Lower leg skin (tissue), 3 donors: ENCODE measurements at regions not wholly inside any gene's neighbourhood (a gene's known extent, or its start where the extent isn't known, plus 50 kb on each side); places are given as distances from the start of the nearest gene placed in this dataset.

Experiments used
- CTCF ChIP-seq, 3 donors: fragments of 450-650 bp; IDR thresholded peaks; one replicate each; pipeline ENCODE4 v1.5.1; 2016; ENCODE audit warnings: antibody characterized with exemption in 3 of 3, mild to moderate bottlenecking in 3 of 3, moderate library complexity in 2 of 3
- POLR2A ChIP-seq, 2 donors: fragments of 450-650 bp; IDR thresholded peaks; one replicate each; pipeline ENCODE4 v1.6.1; 2016 to 2017; ENCODE audit warnings: antibody characterized with exemption in 2 of 2, mild to moderate bottlenecking in 1 of 2, moderate library complexity in 1 of 2

- TF ChIP-seq POLR2A (IDR thresholded peaks at IDR 0.05) = no peak
- TF ChIP-seq CTCF (IDR thresholded peaks at IDR 0.05) = no peak
These were observed 78.6 kb upstream of the THBS2 start for GRCh38 chr6:169332250-169332649.
